HuH-7 (cell line): ENCODE measurements at regions not wholly inside any gene's neighbourhood (a gene's known extent, or its start where the extent isn't known, plus 50 kb on each side); places are given as distances from the start of the nearest gene placed in this dataset.
"Not testable (repeated sequence)": the region's sequence is repeated elsewhere in the genome, so short reads cannot be mapped to it uniquely, and the experiment has no call there.

Experiments used
- DNase-seq: peaks from one replicate; pipeline ENCODE4 v3.0.0; 2011; ENCODE audit warnings: low spot score

DNA sequence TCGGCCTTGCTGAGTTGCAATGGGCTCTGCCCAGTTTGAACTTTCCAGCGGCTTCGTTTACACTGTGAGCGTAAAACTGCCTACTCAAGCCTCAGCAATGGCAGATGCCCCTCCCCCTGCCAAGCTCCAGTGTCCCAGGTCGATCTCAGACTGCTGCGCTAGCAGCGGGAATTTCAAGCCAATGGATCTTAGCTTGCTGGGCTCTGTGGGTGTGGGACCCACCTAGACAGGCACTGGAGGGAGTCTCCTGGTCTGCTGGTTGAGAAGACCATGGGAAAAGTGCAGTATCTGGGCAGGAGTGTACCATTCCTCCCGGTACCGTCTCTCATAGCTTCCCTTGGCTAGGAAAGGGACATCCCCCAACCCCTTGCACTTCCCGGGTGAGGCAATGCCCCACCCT, 88.2 kb downstream of the KLHL28 start:
- DNase-seq: no peak

DNA sequence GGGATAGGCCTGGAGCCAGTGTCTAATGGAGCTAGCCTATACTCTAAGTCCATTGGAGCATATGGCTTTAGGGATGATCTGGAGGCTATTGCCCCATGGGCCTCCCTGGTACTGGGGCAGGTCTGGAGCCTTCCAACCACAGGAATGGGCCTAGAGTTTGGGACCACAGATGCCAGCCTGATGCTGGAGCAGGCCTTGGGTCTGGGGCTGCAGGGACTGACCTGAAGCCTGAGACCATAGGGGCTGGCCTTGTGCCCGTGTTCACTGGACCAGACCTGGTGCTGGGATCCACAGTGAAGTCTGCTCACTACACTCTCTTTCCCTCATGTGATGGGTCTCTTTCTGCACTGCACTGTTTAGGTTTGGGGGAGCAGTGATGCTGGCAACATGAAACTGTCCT, 95.0 kb downstream of the KLHL28 start:
- DNase-seq: no peak

DNA sequence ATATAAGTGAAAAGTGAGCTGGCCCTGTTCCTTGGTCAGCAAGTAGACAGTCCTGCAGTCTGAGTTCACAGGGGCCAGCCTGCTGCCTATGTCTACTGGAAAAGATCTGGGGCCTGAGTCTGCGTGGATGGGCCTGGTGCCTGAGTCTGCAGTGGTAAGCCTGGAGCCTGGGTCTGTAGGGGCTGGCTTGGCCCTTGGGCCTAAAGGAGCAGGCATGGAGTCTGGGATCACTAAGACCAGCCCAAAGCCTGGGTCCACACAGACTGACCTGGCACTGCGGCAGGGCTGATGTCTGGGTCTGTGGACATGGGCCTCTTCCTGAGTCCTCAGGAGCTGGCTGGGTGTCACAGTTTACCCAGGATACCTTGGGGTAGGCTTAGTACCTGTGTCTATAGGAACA, 95.4 kb downstream of the KLHL28 start:
- no peak for DNase-seq

DNA sequence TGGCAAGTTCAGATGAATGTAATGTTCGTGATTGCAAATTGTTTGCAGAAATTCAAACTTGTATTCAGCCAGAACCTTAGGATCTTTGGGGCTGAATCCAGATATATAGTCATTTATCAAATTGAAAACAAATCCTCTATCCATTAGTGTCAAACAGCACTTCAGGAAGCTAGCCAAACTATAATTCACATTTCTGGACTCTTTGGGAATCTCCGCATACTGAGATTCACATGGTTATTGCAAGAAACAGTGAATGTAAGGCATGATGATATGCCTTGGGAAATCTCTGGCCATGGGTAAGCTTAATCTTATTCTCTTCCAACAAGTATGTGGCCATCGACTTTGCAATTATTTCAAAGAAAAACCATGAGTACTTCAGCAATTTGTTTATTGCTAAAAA, 98.5 kb downstream of the KLHL28 start:
- DNase-seq: no peak

DNA sequence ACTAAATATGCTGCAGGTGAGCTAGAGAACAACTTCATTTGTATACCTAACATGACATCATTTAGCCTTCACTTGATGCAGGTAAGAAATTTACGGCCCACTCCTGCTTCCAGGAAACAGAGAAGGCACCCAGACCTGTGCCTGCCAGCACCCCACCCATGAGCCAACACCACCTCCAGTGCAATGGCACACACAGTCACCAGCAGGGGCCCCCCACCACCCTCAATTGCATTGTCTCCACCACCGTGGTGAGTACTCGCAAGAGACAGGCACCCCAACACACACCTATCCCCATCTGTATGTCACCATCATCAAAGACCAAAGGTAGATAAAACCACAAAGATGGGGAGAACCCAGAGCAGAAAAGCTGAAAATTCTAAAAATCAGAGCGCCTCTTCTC, 107.6 kb downstream of the KLHL28 start:
- no peak for DNase-seq

DNA sequence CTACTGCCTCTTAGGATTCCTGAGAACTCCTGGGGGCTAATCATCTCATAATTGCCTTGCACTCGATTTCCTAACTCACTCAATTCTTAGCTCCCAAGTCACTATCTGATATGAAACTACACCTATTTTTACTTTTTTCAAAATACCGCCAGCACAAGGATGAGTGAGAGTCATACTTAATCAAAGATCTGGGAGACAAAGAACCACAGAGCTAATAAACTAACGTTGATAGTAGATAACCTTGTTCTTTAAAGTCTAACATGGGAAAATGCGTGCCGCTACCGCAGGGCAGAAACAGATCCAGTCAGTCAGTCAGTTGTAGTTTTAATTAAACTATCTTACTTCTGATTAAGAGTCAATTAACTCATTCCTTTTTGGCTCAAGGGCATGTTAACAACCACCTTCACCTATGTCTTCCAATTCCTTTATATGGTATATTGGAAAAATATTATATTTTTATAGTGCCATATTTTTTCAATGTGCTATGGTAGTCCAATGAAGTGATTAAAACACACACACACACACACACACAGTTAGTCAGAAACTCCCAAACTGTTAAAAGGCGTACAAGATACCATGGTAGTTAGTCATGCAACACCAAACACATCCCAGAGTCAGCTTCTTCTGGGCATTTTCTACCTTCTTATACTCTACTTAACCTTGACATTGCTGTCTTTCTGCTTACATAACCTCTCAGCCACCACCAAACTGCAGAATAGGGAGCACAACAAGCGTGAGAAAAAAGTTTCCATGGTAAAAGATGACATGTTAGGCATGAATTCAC, 114.0 kb downstream of the KLHL28 start:
- no peak for DNase-seq

DNA sequence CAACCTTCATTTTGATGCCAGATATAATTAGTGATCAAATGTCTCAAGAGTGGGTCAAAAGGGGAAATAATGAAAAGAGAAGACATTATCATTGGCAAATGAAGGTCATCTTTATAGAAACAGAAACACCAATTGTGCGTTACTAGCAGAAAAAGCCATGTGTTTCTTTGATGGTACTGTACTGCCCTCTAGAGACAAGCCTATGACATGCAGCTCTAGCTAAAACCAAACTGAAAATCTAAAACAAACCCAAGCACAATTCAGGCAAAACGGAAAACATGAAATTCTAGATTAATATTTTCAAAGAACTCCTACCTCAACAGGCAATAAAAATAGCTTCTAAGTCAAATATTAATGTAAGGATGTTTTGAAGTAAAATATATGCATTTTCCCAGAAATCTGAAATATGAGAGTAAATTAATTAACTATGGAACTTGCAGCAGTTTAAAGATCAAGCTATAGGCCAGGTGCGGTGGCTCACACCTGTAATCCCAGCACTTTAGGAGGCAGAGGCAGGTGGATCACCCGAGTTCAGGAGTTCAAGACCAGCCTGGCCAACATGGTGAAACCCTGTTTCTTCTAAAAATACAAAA, 115.4 kb downstream of the KLHL28 start:
- peak; percentile 15 for DNase-seq

DNA sequence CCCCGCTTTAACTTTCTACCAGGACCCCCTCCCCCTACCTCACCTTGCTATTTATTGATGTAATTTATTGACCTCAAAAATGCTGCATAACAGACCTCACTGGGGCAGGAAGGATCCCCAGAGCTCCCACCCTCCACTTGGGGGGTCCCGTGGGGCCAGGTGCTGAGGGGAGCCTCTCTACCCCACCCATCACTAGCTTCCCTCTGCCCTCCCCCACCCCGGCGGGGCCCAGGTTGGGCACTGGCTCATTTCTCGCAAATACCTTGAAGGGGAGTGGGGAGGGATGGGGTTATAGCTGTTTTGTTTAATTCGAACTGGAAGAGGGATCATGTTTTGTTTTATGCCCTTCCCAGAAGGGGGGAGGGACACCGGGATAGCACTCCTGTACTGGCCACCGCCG, 125.8 kb downstream of the KLHL28 start:
- not testable (repeated sequence) for DNase-seq

DNA sequence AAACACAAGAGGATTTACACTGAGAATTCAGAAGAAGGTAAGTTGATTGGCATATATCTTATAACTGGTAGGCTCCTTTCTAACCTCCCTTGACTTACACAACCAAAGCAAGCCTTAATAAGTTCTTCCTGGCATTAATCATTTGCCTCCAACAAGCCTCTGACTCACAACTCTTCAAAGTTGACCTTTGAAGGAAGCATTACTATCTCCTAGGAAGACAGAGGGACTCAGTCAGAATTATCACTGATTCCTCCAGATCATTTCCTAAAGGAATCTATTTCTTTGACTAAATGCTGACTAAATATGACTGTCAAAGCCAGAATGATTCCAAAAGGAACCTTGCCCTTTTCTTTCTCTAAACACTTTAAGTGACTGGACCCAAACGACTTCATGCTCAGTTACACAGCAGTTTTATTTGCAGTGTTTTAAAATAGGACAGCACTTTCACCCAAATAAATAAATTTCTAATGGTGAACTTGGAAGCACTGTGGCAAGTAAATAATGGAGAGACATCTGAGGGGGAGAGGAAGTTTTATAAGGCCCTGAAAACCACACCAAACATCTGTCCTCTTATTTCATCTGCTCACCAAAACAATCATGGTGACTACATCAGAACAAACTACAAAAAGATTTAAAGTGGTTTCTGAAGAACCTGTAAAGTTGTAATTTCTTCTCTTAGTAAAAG, 128.2 kb downstream of the KLHL28 start:
- DNase-seq: no peak

DNA sequence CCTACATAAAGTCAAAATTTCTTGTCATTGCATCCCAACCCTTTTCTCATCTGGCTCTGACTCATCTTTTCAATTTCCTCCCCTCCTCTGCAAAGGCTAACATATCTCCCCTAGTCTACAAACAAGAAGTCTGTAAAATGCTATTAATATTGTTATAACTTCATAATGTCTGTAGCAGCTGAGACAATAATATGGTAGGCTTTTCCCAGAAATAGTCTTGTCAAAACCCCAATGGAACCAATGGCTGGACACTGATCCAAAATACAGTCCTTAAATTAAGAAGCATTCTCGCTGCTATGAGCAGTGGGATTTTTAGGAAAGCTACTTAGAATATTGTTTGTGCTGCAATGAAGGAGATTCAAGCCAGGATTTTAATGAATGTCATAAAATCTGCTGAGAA, 131.4 kb downstream of the KLHL28 start:
- DNase-seq: no peak

DNA sequence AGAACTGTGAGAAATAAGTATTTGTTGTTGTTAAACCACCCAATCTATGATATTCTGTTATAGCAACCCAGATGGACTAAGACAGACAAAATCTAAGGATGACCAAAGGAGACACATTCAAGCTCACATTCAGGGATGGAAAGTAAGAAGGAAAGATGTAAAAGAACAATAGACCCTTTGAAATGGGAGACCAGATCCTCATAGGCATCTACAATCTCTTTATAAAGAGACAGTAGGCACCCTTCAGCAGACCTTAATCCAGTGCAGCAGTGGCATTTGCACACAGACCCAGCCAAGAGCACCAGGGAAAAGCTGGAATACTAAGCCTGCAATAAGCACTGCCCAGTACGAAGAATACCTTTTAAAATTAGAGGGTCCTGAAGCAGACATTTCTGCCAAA, 132.7 kb downstream of the KLHL28 start:
- DNase-seq: no peak

DNA sequence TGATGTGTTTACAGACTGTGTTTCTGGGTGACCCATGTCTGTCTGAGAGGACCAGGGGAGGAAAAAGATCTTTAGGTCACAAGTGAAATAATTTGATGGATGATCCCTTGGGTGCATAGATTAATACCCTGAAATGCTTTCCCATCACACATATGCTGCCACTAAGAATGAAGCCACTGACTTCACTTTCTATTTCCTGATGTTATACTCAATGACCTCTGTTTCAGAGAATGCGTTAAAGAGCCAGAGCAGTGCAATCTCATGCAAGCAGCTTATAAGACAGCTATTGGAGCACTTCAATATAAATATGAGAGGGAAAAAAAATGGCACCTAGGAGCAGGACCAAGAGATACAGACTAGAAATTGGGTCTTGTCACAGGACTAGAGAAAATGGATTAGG, 133.7 kb downstream of the KLHL28 start:
- DNase-seq: no peak

DNA sequence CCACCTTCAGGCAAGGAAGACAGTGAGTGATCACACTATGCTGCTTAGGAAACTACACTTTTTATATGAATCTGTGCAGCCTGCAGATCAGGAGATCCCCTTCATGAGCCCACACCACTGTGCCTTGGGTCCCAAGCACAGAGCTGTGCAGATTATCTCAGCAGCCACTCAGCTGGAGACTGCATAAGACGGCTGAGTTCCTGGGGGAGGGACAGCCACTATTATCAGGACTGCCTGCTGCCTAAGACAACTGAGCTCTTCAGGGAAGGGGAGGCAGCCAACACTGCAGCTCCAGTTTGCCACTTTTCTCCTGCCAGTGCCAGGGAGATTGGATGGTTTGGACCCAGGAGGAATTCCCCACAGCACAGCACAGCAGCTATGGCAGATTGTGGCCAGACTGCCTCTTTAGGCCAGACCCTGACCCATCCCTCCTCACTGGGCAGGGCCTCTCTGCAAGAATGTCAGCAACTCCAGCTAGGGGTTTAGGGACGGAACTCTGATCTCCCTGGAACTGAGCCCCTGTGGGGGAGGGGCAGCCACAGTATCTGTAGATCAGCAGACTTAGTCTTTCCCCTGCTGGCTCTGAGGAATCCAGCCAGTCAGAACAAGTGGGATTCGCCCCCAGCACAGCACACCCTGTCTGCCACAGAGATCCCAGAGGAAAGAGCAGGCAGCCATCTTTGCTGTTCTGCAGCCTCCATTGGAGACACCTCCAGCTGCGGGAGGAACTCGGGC, 141.3 kb downstream of the KLHL28 start:
- no peak for DNase-seq

DNA sequence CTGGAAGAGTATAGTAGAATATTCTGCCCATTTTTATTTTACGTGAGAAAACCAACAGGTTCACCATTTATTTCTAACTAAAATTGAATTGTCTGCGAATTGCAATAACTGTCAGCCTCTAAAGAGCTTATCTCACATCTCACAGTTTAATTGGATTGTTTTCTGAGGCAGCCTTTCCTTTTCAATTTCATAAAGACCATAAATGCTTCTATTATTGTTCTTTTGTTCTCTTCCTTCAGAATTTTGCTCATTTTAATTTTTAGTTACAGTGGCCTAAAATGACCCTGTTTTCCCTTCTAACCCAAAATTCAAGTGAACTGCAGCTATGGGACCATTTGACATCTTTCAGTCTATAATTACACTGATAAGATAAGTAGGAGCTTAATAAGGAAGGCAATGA, 147.6 kb downstream of the KLHL28 start:
- no peak for DNase-seq

DNA sequence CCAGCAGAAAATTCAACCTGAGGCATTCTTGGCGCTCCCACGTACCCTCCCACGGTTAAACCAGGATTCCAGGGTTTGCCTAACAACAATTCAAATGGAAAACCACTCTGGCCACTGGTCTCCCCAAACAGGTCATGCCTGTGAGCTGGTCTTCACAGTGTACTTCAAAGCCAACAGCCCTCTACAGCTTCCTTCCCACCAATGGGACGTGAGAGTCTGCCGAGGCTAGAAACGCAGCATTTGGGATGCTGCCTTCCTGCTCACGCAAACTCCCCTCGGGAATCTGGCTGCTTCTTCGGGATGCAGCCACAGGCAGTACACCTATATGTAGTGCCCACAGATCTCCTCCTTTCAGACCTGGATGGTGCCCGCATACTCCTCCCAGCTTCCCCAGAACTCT, 149.1 kb downstream of the KLHL28 start:
- no peak for DNase-seq

DNA sequence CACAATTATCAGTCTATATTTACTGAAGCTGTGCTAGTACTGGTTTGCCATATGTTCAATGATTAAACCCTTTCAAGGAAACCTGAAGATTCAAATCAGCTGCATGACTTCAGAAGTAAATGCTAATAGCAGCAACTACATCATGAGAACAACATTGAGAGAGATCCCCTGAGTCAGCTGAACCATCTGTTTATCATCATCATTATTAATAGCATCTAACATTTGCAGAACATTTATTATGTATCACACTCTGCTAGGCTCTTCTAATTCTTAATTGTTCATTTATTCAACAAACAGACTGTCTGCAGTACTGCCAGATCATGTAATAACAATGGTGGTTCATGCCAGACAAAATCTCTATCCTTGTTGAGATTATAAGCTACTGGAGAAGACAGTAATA, 157.4 kb downstream of the KLHL28 start:
- DNase-seq: no peak

DNA sequence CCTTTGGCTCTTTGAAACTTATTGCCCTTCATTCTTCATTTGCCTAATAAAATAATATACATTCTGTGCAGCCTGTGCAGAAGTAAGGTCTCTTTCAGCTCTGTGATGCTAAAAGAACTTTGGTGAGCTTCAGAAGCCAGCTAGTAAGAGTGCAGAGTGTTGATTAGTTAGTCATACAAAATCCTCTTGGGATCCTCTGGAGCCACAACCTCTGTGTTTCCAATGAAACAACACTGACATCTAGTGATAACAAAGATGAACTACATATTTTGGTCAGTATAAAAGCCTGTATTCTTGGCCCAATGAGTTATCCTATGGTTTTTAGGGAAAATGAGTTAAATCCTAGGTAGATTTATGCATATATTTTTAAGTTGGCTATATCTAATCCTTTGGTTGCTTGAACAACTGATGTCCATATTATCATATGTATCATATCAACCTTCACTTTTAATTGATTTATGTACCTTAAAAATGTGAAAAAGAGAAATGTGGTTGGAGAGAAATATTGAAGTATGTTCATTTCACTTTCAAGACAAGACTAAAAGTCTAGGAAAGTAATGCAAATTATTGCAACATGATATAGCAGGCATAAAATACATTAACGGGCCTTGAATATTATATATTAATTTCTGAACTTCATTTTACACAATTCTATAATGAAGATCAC, 158.4 kb downstream of the KLHL28 start:
- peak; percentile 26 for DNase-seq

DNA sequence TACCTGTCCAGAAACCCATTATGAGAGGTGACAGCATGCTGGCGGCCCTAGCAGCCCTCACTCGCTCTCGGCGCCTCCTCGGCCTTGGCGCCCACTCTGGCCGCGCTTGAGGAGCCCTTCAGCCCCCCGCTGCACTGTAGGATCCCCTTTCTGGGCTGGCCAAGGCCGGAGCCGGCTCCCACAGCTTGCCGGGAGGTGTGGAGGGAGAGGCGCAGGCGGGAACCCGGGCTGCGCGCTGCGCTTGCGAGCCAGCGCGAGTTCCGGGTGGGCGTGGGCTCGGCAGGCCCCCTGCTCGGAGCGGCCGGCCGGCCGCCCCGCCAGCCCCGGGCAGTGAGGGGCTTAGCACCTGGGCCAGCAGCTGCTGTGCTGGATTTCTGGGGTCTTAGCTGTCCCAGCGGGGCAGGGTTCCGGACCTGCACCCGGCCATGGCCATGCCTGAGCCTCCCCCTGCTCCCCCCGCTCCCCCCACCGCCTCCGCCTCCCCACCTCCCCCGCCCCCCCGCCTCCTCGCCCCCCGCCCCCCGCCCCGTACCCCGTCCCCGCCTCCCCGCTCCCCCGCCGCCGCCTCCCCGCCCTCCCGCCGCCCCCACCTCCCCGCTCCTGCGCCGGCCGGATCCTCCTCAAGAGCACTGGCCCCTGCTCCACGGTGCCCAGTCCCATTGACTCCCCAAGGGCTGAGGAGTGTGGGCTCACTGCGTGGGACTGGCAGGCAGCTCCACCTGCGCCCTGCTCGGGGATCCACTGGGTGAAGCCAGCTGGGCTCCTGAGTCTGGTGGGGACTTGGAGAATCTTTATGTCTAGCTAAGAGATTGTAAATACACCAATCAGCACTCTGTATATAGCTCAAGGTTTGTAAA, 163.1 kb downstream of the KLHL28 start:
- no peak for DNase-seq

DNA sequence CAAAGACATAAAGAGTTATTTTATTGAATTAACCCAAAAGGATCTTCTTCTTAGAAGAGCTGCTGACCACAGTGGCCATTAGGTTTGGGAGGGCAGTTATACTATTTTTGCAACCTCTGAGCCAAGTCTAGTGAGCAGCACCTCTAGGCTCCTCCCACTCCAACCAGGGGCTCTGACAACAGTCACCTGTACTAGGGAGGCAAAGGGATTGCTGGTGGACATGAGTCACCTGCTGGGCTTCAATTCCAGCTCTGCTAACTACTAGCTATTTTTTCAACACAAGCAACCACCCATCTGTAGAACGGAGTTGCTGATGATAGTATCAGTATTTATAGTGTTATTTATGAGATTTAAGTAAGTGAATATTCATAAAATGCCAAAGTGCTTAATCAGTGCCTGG, 166.0 kb downstream of the KLHL28 start:
- DNase-seq: no peak

DNA sequence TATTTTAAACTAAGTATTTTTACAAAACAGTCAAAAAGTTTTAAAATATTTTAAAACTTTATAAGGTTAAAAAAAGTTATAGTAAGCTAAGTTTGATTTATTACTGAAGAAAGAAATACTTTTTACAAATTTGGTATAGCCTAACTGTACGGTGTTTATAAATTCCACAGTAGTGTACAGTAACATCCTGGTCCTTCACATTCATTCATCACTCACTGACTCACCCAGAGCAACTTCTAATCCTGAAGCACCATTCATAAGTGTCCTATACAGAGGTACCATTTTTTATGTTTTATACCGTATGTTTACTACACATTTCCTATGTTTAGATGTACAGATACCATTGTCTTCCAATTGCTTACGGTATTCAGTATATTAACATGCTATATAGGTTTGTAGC, 170.0 kb downstream of the KLHL28 start:
- DNase-seq: no peak

DNA sequence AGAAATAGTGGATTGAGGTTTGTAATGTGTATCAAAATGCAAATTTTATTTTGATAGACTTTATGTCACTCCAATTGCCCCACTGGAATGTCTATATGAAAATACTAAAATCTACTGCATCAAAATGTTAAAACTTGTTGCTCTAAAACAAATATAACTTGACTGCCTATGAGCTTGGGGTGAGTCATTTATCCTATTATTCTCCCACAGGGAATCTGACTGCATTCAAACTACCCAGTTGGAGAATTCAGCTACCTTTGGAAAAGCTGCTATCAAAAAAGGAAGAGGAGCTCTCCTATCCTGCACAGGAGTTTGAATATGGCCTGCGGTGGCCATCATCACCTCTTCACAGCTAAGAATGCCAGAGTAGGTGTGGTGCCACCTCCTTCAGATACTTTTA, 173.1 kb downstream of the KLHL28 start:
- no peak for DNase-seq
